ENCODE measurements at regions not wholly inside any gene's neighbourhood (a gene's known extent, or its start where the extent isn't known, plus 50 kb on each side); places are given as distances from the start of the nearest gene placed in this dataset.
A peak's percentile ranks its signal among the peaks of the same experiment; 100 is the strongest.

DNA sequence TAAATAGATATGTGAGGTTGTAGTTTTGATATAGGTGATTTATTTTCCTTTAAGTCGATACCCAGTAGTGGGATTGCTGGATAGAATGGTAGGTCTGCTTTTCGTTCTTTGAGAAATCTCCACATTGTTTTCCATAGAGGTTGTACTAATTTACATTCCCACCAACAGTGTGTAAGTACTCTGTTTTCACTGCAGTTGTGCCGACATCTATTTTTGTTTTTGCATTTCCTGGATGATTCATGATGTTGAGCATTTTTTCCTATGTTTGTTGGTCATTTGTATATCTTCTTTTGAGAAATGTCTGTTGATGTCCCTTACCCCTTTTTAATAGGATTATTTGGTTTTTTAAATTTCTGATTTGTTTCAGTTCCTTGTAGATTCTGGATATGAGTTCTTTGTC lies 120.7 kb downstream of the NAA11 start:
- no peak overlapping the region for H2BK12ac ChIP-seq (ENCODE audit: insufficient read length, low read depth, low read length)
- Mint-ChIP-seq H3K4me3 (no peak overlapping the region), H3K9me3 (peaks cover 15 to 19% of the 10 kb centered on the region in 2 experiments; a peak in 4 of 5 replicates), H3K27ac (0 out of 7 replicates have a peak overlapping the region, but pooled peaks of 1 of the 3 experiments have one; percentile 13), H3K36me3 (ENCODE audit: insufficient read depth in 1 of 3, low read depth in 3 of 3) (peaks cover 4 to 19% (median 4%) of the 10 kb centered on the region in 3 experiments; a peak in 6 of 7 replicates), H3K27me3 (ENCODE audit: low read depth) (peaks cover 2% of the 10 kb centered on the region; the same call in 1 of the 2 replicates), H3K4me1 (peaks cover 13 to 16% of the 10 kb centered on the region in 2 experiments)
- H4K91ac ChIP-seq (ENCODE audit: insufficient read length, low read depth, low read length), result no peak overlapping the region
- no peaks in the 10 kb centered on the region for H4K20me1 ChIP-seq (ENCODE audit: control insufficient read depth, insufficient read depth, insufficient read length)
- no peaks in the 10 kb centered on the region for H3K23me2 ChIP-seq (ENCODE audit: insufficient read length, low read depth, low read length, poor library complexity, severe bottlenecking)
- H2BK15ac ChIP-seq (ENCODE audit: low read depth, low read length), result no peak overlapping the region
- H3K9me3 ChIP-seq (ENCODE audit: control insufficient read depth, low read depth, low read length), result no peaks in the 10 kb centered on the region
- no peaks in the 10 kb centered on the region for H3K27me3 ChIP-seq (ENCODE audit: insufficient read depth, low read length)
- no peak overlapping the region for H2AFZ ChIP-seq (ENCODE audit: low read length)
- no peak overlapping the region for H3K14ac ChIP-seq (ENCODE audit: insufficient read depth, low read length)
- H3K79me1 ChIP-seq (ENCODE audit: insufficient read depth, low read depth, low read length, poor library complexity, severe bottlenecking), result no peaks in the 10 kb centered on the region
- H2BK20ac ChIP-seq (ENCODE audit: low read depth, low read length, poor library complexity, severe bottlenecking), result no peak overlapping the region
- whole genome bisulfite sequencing (ENCODE audit: extremely low coverage, insufficient read length, low lambda C conversion rate), result no CpG with 5 or more reads among the region's 3 CpGs
- DNase-seq, result no peak
- H2BK120ac ChIP-seq (ENCODE audit: low read depth, low read length, poor library complexity, severe bottlenecking), result no peak overlapping the region
- no peak overlapping the region for H3T11ph ChIP-seq (ENCODE audit: low read length)
- no peak overlapping the region for H4K5ac ChIP-seq (ENCODE audit: insufficient read length, low read depth, low read length)
- no peak overlapping the region for H2BK5ac ChIP-seq (ENCODE audit: insufficient read length, low read length)
- TF ChIP-seq, protein P1, sequence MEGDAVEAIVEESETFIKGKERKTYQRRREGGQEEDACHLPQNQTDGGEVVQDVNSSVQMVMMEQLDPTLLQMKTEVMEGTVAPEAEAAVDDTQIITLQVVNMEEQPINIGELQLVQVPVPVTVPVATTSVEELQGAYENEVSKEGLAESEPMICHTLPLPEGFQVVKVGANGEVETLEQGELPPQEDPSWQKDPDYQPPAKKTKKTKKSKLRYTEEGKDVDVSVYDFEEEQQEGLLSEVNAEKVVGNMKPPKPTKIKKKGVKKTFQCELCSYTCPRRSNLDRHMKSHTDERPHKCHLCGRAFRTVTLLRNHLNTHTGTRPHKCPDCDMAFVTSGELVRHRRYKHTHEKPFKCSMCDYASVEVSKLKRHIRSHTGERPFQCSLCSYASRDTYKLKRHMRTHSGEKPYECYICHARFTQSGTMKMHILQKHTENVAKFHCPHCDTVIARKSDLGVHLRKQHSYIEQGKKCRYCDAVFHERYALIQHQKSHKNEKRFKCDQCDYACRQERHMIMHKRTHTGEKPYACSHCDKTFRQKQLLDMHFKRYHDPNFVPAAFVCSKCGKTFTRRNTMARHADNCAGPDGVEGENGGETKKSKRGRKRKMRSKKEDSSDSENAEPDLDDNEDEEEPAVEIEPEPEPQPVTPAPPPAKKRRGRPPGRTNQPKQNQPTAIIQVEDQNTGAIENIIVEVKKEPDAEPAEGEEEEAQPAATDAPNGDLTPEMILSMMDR (conservative IDR thresholded peaks at IDR 0.05), result no peak
- no peak overlapping the region for H3K4ac ChIP-seq (ENCODE audit: low read depth, low read length)
- no peak overlapping the region for H3K4me2 ChIP-seq (ENCODE audit: insufficient read depth, insufficient read length, low read length)
- no peak overlapping the region for H3K9ac ChIP-seq (ENCODE audit: extremely low read depth, insufficient read length, low read length)
- H3K18ac ChIP-seq (ENCODE audit: insufficient read length, low read depth, low read length), result no peak overlapping the region
- H3K79me2 ChIP-seq (ENCODE audit: insufficient read depth, low read length), result no peaks in the 10 kb centered on the region
- H4K8ac ChIP-seq (replicated peaks; ENCODE audit: insufficient read length, low read depth, low read length), result no peak overlapping the region
- H3K4me1 ChIP-seq (ENCODE audit: insufficient read depth, low read length), result no peaks in the 10 kb centered on the region
- H3K23ac ChIP-seq (ENCODE audit: insufficient read length, low read depth, low read length), result no peak overlapping the region
- H3K27ac ChIP-seq (ENCODE audit: insufficient read length, low read depth, low read length), result no peak overlapping the region
- no peak overlapping the region for H3K56ac ChIP-seq (ENCODE audit: insufficient read length, low read depth, low read length)
- H2AK5ac ChIP-seq (ENCODE audit: insufficient read length, low read length), result no peak overlapping the region

Measured in H9 (cell line).